ENCODE measurements at regions not wholly inside any gene's neighbourhood (a gene's known extent, or its start where the extent isn't known, plus 50 kb on each side); places are given as distances from the start of the nearest gene placed in this dataset.

DNA sequence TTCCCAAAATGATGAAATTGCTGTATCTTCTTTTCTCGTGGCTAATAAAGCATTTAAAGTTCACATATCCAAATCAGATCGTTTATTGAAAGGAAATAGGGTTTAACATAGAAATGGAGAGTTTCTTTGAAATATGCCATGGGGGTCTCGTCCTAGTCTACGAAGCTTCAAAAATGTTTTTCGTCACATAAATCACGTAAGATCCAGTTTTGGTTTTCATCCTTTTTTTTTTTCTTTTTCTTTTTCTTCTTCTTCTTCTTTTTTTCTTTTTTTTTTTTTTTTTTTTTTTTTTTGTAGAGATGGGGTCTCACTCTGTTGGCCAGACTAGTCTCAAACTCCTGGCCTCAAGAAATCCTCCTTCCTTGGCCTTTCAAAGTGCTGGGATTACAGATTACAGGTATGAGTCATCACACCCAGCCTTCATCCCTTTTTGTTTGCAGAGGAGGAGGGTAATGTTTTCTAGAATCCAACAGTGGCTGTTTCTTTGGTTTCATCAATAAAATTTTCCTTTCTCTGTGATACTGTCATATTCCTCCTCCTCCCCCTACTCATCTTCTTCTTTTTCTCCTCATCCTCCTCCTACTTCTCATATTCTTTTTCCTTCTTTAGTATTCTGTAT, 94.7 kb upstream of the LOC128125822 start:
- H3K27ac ChIP-seq = no peak overlapping the region
- TF ChIP-seq, protein P1, sequence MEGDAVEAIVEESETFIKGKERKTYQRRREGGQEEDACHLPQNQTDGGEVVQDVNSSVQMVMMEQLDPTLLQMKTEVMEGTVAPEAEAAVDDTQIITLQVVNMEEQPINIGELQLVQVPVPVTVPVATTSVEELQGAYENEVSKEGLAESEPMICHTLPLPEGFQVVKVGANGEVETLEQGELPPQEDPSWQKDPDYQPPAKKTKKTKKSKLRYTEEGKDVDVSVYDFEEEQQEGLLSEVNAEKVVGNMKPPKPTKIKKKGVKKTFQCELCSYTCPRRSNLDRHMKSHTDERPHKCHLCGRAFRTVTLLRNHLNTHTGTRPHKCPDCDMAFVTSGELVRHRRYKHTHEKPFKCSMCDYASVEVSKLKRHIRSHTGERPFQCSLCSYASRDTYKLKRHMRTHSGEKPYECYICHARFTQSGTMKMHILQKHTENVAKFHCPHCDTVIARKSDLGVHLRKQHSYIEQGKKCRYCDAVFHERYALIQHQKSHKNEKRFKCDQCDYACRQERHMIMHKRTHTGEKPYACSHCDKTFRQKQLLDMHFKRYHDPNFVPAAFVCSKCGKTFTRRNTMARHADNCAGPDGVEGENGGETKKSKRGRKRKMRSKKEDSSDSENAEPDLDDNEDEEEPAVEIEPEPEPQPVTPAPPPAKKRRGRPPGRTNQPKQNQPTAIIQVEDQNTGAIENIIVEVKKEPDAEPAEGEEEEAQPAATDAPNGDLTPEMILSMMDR (conservative IDR thresholded peaks at IDR 0.05) = no peak

DNA sequence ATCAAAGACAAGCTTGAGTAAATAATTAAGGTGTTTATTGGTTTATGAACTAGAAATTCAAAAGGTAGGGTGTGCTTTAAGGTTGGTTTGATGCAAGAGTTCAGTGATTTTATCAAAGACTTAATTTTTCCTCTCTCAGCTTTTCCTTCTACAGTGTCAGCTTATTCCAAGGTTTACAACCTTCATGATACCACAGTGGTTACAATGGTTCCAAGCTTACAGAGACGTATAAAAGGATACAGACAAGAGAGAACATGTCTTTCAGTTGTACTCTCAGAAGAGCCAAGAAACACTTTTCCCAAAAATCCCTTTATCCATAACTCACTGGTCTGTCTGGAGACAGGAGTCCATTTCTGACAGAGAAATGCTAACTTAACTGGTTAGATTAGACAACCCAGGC, 93.5 kb upstream of the LOC128125822 start:
- TF ChIP-seq, protein P1 (conservative IDR thresholded peaks at IDR 0.05) = no peak

DNA sequence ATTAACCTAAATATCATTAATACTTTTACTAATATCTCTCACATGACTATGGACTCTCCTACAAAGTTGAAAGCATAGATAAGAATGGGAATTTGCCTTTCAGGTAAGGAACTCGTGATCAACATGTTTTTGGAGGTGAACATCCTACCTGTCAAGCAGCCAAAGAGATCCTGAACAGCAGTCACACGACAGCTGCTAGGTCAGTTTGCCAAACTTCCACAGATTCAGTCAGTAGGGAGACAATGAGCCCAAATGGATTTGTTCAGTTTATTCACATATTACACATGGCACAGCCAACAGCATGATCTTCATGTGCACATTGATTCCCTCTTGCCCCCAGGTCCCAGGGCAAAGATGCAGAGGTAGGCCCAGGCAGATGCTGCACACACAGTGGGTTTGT, 86.1 kb upstream of the LOC128125822 start:
- TF ChIP-seq, protein P1 (conservative IDR thresholded peaks at IDR 0.05) = no peak

More for the DNA sequence above, 93.5 kb upstream of the LOC128125822 start:
- no peak overlapping the region for H3K27ac ChIP-seq

DNA sequence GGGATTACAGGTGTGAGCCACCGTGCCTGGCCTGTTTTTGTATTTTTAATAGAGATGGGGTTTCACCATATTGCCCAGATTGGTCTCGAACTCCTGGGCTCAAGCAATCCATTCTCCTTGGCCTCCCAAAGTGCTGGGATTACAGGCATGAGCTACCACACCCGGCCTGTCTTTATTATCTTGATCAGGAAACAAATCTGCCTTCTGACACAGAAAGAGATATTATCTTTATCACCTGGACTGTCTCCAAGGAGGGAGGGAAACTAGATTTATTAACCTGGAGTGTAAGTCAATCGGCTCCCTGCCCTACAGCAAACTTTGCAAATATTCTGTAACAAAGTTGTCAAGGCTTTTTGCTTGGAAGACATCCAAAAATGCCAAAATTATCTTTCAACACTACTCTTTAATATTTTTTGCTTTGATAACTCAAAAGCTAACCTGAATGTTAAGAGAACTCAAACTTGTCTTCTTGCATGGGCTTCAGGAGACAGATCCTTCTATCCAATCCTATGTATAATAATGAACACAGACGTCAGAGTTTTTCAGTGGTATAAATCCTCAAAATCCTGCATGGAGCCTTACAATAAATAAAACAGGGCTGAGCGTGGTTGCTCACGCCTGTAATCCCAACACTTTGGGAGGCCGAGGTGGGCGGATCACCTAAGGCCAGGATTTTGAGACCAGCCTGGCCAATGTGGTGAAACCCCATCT, 85.0 kb upstream of the LOC128125822 start:
- TF ChIP-seq, protein P1 (conservative IDR thresholded peaks at IDR 0.05) = no peak
- H3K27ac ChIP-seq = peak overlapping the region; percentile 67

More for the DNA sequence above, 86.1 kb upstream of the LOC128125822 start:
- H3K27ac ChIP-seq = peak overlapping the region; percentile 67

DNA sequence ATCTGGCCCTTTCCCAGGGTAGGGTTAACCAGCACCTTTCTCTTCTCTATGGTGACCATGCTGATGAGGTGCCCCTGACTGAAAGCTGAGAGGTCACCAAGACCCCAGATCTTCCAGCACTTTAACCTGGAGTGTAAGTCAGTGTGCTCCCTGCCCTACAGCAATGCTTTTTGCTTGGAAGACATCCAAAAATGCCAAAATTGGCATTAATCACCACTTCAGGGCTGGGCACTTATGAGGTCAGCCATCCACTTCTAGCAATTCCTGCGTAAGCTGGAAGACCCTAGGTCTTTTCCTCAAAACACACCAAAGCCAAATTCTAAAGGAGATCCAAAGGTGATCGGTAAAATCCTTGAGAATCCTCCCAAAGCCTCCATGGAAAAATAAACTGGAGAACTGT, 81.2 kb upstream of the LOC128125822 start:
- TF ChIP-seq, protein P1 (conservative IDR thresholded peaks at IDR 0.05) = no peak
- no peak overlapping the region for H3K27ac ChIP-seq

DNA sequence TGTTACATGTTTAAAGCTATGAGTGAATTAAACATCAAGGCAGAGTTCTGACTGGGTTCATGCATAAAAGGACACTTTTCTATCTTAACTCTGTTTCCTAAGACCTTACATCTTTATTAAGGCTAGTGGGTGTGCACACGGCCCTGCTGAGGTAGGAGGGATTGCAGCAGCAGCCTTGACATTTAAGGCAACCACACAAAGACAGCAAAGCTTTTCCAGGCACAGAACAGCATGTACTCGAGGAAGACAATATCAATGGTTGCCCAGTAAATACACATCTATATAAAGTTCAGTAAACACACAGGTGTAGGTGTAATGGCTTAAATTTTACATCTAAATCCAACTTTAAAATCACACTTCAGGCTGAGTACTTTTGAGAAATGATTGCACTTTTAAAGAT, 79.8 kb upstream of the LOC128125822 start:
- H3K27ac ChIP-seq = peak overlapping the region; percentile 38
- TF ChIP-seq, protein P1 (conservative IDR thresholded peaks at IDR 0.05) = no peak

DNA sequence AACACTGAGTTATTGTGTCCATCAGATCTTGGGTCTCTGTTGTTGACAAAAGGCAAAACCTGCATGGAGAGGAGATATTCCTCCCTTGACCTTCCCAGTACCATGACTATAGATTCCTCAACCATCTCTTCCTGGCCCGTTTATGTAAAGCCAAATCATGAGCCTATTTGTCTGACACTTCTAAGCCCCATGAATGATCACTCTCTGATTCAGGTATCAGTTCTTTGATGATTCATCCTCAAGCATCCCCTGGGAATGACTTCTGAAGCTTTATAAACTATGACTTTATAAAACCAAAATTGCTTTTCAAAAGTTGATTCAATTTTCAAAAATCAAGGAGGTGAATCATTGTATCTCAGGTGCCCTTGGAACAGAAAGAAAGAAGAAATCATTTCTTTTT, 78.7 kb upstream of the LOC128125822 start:
- TF ChIP-seq, protein P1 (conservative IDR thresholded peaks at IDR 0.05) = no peak
- H3K27ac ChIP-seq = no peak overlapping the region; the same call in 1 of the 2 replicates
